Caco-2 (cell line): ENCODE measurements at regions not wholly inside any gene's neighbourhood (a gene's known extent, or its start where the extent isn't known, plus 50 kb on each side); places are given as distances from the start of the nearest gene placed in this dataset.
"Not testable (repeated sequence)": the region's sequence is repeated elsewhere in the genome, so short reads cannot be mapped to it uniquely, and the experiment has no call there.

Experiments
- BruUV-seq: library from RNA; stranded (reverse); fragments of 400-500 nt; replicated peaks from 2 replicates; lab custom pipeline; 2021; lab: Mats Ljungman, UMichigan
- CTCF ChIA-PET: fragments of 300-600 bp; sonication (Branson Sonifier 250); formaldehyde crosslinking; loops from one replicate; lab custom pipeline; 2022; ENCODE audit warnings: antibody characterized with exemption; lab: Charles Lee
- POLR2A ChIA-PET: fragments of 300-600 bp; sonication (Branson Sonifier 250); formaldehyde crosslinking; loops from one replicate; lab custom pipeline; 2022; ENCODE audit warnings: antibody characterized with exemption; lab: Charles Lee
- DNase-seq, 2 experiments: peaks; one replicate each; pipeline versions ENCODE4 v3.0.0 to v3.0.0-alpha.2; 2020 to 2022
- H3K27me3 ChIP-seq: replicated peaks from 2 replicates; pipeline ENCODE4 v1.6.0; 2011; ENCODE audit warnings: low read length; ENCODE audit not compliant: control insufficient read depth, insufficient read depth
- H3K36me3 ChIP-seq: 2 replicates; pipeline ENCODE4 v1.5.1; 2011; ENCODE audit warnings: low read length; ENCODE audit not compliant: control insufficient read depth, insufficient read depth
- H3K4me1 ChIP-seq: fragments of 250-450 bp; sonication (Bioruptor Pico); 2 replicates; pipeline ENCODE4 v1.5.1; 2020; ENCODE audit warnings: mild to moderate bottlenecking
- H3K4me3 ChIP-seq: 2 replicates; pipeline ENCODE4 v1.5.1; 2011; ENCODE audit warnings: low read depth, mild to moderate bottlenecking, control low read depth, low read length
- H3K9me3 ChIP-seq: fragments of 250-450 bp; sonication (Bioruptor Pico); 2 replicates; pipeline ENCODE4 v1.5.1; 2020; ENCODE audit warnings: mild to moderate bottlenecking, moderate library complexity
- H3K27ac Mint-ChIP-seq: one replicate; pipeline ENCODE4 v1.8.0; 2022; ENCODE audit warnings: mixed read lengths; ENCODE audit not compliant: unreplicated experiment
- H3K27me3 Mint-ChIP-seq: one replicate; pipeline ENCODE4 v1.8.0; 2022; ENCODE audit warnings: mixed read lengths; ENCODE audit not compliant: insufficient read depth, unreplicated experiment
- H3K36me3 Mint-ChIP-seq: one replicate; pipeline ENCODE4 v1.8.0; 2022; ENCODE audit warnings: mild to moderate bottlenecking, mixed read lengths; ENCODE audit not compliant: insufficient read depth, unreplicated experiment
- H3K4me1 Mint-ChIP-seq: one replicate; pipeline ENCODE4 v1.8.0; 2022; ENCODE audit warnings: low read depth, mixed read lengths; ENCODE audit not compliant: unreplicated experiment
- H3K4me3 Mint-ChIP-seq: one replicate; pipeline ENCODE4 v1.8.0; 2022; ENCODE audit warnings: mild to moderate bottlenecking, moderate library complexity, mixed read lengths; ENCODE audit not compliant: unreplicated experiment
- H3K9me3 Mint-ChIP-seq: one replicate; pipeline ENCODE4 v1.8.0; 2022; ENCODE audit warnings: mixed read lengths; ENCODE audit not compliant: unreplicated experiment
- CTCF ChIP-seq, 2 experiments: fragments of 200-600 bp in 1 of 2; IDR thresholded peaks; 1 replicate in 1 of 2; 2 replicates in 1 of 2; pipeline versions ENCODE4 v1.5.1 to v1.8.0; 2011 to 2022; ENCODE audit warnings: antibody characterized with exemption in 1 of 2, control low read depth in 1 of 2, inconsistent platforms in 1 of 2, low read depth in 1 of 2, low read length in 1 of 2, mild to moderate bottlenecking in 1 of 2, moderate library complexity in 1 of 2; ENCODE audit not compliant: insufficient read depth in 1 of 2, severe bottlenecking in 1 of 2, unreplicated experiment in 1 of 2
- intact Hi-C: fragments of 100-400 bp; cut with micrococcal nuclease; formaldehyde crosslinking; loops from one replicate; pipeline ENCODE4 v1.10.0; 2022; ENCODE audit not compliant: unreplicated experiment

GRCh38 chr21:19541602-19542001, 1138.0 kb upstream of the TMPRSS15 start:
- no peaks in the 10 kb centered on the region for H3K4me1 ChIP-seq
- no peak for DNase-seq
- POLR2A ChIA-PET, result no interaction called here
- Mint-ChIP-seq H3K27ac (no peak overlapping the region), H3K9me3 (peaks cover 15% of the 10 kb centered on the region), H3K4me1 (no peaks in the 10 kb centered on the region), H3K27me3 (no peaks in the 10 kb centered on the region), H3K36me3 (no peaks in the 10 kb centered on the region), H3K4me3 (no peak overlapping the region)
- TF ChIP-seq CTCF (IDR thresholded peaks at IDR 0.05; ENCODE audit: insufficient read depth in 1 of 2, low read depth in 1 of 2, low read length in 1 of 2, severe bottlenecking in 1 of 2, unreplicated experiment in 1 of 2), result no peak
- no peak overlapping the region for H3K4me3 ChIP-seq
- intact Hi-C loops, result no loop called here
- H3K9me3 ChIP-seq, result peaks cover 3% of the 10 kb centered on the region; the same call in 1 of the 2 replicates
- no peaks in the 10 kb centered on the region for H3K36me3 ChIP-seq
- no peaks in the 10 kb centered on the region for H3K27me3 ChIP-seq
- CTCF ChIA-PET, result no interaction called here
- no TSS peak for BruUV-seq

GRCh38 chr21:19544493-19544892, 1140.9 kb upstream of the TMPRSS15 start:
- POLR2A ChIA-PET, H3K4me1 Mint-ChIP-seq, CTCF ChIA-PET, H3K4me3 ChIP-seq, DNase-seq, H3K36me3 ChIP-seq, H3K4me1 ChIP-seq, BruUV-seq, H3K36me3 Mint-ChIP-seq, H3K27me3 ChIP-seq, H3K27me3 Mint-ChIP-seq, H3K9me3 ChIP-seq, H3K27ac Mint-ChIP-seq, H3K4me3 Mint-ChIP-seq, intact Hi-C loops: not testable (repeated sequence)
- H3K9me3 Mint-ChIP-seq, result peaks cover 28% of the 10 kb centered on the region

GRCh38 chr21:19547951-19548840, 1144.6 kb upstream of the TMPRSS15 start:
- DNase-seq, result no peak
- Mint-ChIP-seq H3K4me3 (no peak overlapping the region), H3K36me3 (no peaks in the 10 kb centered on the region), H3K9me3 (peaks cover 28% of the 10 kb centered on the region), H3K27me3 (no peaks in the 10 kb centered on the region), H3K27ac (no peak overlapping the region), H3K4me1 (no peaks in the 10 kb centered on the region)
- no TSS peak for BruUV-seq
- POLR2A ChIA-PET, result no interaction called here
- CTCF ChIA-PET, result no interaction called here
- no peaks in the 10 kb centered on the region for H3K9me3 ChIP-seq
- intact Hi-C loops, result no loop called here
- no peaks in the 10 kb centered on the region for H3K36me3 ChIP-seq
- H3K4me3 ChIP-seq, result no peak overlapping the region
- H3K27me3 ChIP-seq, result no peaks in the 10 kb centered on the region
- no peak for TF ChIP-seq CTCF (IDR thresholded peaks at IDR 0.05; ENCODE audit: insufficient read depth in 1 of 2, low read depth in 1 of 2, low read length in 1 of 2, severe bottlenecking in 1 of 2, unreplicated experiment in 1 of 2)
- no peaks in the 10 kb centered on the region for H3K4me1 ChIP-seq
